ENCODE measurements at regions not wholly inside any gene's neighbourhood (a gene's known extent, or its start where the extent isn't known, plus 50 kb on each side); places are given as distances from the start of the nearest gene placed in this dataset.
"Not testable (repeated sequence)": the region's sequence is repeated elsewhere in the genome, so short reads cannot be mapped to it uniquely, and the experiment has no call there.

DNA sequence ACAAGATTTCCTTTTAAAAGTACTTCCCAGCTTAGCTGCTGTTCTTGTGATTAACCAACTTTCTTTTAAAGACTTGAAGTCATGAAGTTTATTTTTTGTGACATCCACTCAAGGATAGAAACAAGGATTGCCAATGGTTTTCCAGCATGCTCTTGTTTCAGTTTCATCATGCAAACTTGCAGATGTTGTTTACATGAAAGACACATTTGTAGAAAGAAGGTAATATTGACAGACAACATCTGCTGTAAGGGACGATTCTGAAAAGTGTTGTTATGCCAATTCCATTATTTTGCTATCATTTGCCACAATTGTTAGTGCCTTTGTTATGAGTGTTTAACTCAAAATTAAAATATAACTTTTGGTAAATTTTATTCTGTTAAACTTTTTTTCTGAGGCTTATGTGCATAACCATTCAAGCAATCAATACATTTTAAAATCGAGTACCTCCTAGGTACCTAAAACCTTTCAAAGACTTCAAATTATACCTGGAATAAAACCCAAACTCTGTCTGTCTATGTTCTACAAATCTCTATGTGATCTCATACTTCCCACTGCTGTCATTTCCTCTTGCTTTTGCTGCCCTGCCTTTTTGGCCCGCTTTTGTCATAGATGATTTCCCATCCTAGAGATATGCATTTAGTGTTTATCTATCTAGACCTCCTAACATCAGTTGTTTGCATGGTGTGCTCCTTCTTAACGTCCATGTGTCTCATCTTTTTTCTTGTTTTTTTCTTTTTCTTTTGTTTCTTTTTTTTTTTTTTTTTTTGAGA, 630.4 kb downstream of the NR2F2 start:
- no peak for DNase-seq

DNA sequence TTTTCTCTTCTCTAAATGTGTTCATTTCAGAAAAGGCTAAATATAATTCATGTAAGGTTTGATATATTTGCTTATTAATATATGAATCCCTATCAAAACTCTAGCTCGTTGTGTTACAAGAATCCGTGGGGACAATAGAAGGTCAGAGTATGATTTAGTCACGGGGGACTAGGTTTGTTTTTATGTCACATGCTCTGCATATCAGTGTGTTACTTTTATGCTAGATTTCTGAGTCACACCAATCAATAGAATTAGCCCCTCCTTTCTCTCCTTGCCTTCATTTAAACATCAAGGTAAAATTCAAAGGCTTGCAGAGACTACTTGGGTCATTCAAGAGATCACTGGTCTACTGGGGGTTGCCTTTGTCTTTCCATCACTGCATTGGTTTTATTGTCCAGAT, 636.1 kb downstream of the NR2F2 start:
- DNase-seq = no peak

DNA sequence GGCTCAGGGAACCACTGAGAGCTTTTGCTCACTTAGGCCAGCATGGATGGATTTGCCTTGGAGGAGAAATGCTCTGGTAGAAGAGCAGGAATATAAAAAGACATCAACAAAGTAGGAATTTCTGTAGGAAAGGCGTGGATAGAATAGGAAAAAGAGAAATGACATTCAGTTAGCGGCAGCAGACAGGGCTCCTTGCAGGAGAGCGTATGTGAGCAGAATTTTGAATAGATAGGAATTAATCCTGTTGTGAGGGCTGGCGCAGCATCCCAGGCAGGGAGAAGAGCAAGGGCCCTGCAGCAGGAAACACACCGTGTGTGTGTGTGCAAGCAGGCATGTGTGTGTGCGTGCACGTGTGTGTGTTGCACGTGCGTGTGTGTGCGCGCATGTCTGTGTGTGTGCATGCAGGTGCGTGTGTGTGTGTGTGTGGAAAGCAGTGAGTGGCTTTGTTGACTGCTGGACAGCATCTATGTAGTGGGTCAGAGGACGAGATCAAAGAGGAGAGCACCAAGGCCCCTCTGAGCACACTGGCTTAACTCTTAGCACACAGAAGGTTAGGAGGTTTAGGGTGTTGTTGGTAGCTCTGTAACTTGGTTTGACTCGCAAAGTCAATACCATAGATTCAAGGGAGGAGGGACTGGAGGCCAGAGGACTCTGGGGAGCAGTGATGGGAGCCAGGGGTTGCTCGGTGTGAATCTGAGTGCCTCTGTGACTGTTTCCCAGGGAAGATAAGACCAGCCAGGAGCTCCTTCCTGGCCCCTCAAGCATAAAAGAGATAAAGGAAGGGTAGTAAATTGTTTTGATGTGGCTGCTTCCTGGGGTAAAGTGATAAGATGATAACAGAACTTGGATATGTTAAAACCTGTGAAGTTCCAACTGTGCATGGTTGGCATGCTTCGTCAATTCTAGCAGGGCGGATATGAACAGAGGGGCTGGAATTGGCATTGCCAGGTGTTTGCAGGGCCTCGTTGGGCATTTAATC, 639.5 kb downstream of the NR2F2 start:
- no peak for DNase-seq

DNA sequence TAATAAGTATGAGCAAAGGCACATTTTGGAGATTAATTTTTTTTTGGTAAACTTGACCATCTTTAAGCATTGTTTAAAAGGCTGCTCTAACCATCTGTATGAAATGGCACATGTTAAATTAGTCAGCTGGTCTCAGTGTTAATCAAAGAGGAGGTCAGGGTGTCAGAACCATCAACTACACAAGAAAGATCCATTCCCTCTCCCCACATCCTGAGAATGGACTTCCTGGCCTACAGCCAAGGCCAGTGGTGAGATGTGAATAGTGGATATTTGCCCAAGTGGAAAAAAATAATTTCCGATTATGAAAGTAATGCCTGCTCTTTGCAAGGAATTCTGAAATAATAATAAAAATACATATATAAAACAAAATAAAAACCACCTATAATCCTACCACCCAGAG, 641.7 kb downstream of the NR2F2 start:
- no peak for DNase-seq

DNA sequence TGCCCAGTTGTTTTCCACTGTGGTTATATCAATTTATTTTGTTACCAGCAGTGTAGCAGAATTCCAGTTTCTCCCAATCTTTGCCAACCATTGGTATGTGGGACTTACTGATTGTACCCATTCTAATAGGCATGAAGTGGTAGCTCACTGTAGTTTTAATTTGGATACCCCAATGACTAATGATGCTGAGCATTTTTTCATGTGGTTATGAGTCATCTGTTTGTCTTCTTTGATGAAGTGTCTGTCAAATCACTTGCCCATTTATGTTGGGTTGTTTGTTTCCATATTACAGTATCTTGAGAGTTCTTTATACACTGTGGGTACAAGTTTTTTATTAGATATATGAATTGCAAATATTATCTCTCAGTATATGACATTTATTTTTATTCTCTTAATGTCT, 644.3 kb downstream of the NR2F2 start:
- DNase-seq = no peak

DNA sequence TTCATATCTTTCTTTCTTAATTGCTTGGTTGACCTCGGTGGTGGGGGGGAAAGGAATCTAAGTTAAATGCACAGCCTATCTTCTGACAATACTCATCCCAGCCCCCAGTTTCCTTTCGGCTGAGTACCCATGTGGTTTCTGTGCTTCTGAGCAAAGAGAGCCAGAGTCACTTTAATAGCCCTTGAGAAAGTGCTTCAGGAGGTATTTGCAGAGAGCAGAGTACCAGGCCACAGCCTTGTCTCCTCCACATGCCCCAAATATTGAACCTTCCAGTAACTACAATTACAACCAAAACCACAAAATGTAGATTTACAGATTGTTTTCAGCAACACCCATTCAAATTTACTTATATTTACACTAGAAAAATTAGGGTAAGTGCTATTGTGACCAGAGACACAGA, 647.4 kb downstream of the NR2F2 start:
- DNase-seq = no peak

DNA sequence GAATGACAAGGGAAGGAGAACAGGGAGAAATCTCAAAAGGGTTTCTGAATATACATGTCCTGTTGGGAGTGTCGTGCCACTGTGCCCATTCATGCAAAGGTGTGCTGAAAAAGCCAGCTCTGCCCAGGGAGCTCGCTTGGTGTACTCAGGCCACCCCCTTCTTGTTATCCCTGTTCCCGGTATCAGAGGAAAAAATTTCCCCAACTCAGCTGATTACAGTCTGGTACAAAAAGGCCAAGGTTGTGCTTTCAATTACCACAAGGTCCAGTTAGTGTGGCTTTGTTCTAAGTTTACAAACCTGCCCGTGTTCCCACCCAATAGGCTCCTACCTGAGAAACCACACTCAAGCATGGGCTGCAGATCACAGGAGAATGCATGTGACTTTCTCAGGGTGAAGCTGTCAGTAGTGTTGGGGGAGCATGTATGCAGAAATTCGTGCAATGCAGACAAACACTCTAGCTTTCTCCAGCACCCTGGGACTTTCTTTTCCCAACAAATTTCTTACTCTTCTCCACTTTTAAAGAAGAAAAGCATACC, 648.5 kb downstream of the NR2F2 start:
- DNase-seq = no peak

DNA sequence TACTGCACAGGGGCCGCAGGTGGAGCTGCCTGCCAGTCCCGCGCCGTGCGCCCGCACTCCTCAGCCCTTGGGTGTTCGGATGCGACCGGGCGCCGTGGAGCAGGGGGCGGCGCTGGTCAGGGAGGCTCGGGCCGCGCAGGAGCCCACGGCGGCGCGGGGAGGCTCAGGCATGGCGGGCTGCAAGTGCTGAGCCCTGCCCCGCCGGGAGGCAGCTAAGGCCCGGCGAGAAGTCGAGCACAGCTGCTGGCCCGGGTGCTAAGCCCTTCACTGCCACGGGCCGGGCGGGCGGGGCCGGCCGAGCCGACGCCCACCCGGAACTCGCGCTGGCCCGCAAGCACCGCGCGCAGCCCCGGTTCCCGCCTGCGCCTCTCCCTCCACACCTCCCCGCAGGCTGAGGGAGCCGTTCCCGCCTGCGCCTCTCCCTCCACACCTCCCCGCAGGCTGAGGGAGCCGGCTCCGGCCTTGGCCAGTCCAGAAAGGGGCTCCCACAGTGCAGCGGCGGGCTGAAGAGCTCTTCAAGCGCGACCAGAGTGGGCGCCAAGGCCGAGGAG, 653.7 kb downstream of the NR2F2 start:
- not testable (repeated sequence) for DNase-seq

DNA sequence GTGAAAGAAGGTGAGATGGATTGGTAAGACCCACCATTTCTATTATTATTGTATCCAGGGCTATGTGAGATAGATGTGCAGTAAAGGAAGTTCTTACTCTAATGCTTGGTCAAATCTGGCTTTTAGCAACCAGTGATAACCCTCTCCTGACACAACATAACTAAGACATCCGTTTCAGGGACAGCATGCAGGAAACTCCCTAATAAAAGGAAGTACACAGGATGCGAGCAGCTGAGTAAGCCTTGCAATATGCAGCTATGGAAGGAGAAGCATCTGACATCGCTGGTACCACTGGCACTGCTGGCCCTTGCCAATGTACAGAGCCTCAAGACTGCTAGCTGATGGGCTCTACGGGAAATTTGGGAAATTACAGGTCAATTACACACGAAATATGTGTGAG, 662.3 kb downstream of the NR2F2 start:
- DNase-seq = no peak

DNA sequence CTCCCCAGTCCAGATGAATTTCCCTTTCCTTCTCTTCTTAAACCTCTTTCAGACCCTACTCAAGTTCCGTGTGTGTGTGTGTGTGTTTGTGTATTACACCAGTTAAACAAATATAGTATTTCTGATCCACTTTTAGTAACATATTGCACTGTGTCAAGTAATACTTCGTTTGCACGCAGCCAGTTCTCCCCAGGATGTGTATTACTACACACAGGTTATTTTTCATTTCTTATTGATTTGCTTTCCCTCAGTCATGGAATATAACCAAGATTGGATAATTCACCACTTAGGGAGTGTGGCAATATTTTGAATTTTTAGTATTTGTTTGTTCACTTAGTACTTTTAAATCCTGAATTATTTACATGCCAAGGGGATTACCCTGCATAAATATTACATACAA, 667.0 kb downstream of the NR2F2 start:
- no peak for DNase-seq

DNA sequence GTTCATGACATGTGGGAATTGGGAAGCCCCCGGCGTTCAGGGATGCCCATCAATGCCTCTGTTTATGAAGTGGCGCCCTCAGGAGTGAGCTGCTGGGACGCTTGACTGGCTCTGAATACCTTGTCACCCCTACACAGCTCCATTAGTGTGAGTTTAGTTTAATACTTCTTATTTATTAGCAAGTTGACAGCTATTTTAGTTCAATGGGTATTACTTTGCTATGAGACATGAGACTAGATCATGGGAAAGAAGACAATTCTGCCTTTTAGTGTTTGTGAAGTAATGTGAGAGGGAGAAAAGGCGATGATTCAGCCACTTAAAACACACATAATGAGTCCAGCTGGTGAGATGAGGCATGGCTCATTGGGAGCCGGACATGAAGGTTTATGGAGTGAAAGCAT, 678.5 kb downstream of the NR2F2 start:
- DNase-seq = no peak

DNA sequence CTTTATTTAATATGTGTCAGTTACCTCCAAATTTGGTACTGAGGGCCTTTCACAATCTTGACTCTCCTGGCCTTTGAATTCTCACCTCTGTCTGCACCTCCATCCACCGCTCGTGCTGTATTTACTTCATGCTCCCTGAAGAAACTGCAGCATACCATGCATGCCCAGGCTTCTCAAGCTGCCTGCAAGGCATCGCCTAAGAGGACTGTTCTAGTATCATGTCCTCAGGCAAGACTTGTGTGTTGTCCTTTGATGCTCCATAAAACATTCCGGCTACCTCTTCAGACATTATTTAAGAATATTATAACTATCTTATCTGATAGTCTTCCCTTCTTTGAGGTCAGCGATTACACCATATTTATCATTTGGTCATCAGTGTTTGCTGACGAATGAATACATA, 682.5 kb downstream of the NR2F2 start:
- DNase-seq = no peak

DNA sequence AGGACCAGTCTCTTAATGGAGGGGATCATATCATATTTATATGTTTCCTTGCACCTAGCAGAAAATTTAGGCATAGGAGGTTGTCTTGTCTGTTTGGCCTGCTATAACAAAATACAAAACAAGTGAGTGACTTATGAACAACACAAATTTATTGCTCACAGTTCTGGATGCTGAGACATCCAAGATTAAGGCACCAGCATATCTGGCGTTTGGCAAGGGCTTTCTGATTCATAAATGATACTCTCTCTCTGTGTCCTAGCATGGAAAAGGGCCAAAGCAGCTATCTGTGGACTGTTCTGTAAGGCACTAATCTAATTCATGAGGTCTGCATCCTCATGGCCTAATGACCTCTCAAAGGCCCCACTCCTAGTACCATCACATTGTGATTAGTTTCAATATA, 683.0 kb downstream of the NR2F2 start:
- no peak for DNase-seq

DNA sequence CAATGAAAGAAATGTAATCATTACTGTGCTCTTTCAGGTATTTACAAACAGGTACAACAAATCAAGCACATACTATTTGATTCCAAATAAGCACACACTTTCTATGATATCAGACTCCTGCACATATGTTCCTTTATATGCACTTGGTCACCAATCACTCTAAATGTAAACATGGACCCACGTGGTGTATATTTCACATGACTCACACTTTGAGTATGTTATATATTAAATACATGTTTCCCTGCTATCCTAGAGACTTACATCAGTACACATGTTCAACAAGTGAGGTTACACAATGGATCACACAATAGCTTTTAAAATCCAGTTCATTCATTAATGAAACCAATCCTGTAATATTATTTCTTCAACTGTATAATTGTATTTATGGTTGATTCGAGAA, 683.5 kb downstream of the NR2F2 start:
- no peak for DNase-seq

DNA sequence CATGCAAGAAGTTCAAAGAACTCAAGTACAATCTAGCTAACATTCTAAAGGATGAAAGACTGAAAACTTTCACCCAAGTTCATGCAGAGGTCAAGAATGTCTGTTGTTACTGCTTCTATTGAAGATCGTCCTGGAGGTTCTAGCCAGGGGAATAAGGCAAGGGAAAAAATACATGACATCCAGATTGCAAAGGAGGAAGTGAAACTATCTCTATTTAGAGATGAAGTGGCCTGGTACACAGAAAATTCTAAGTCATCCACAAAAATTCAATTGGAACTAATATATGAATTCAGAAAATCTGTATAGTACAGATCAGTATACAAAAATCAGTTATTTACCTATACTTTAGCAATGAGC, 693.0 kb downstream of the NR2F2 start:
- DNase-seq = no peak

DNA sequence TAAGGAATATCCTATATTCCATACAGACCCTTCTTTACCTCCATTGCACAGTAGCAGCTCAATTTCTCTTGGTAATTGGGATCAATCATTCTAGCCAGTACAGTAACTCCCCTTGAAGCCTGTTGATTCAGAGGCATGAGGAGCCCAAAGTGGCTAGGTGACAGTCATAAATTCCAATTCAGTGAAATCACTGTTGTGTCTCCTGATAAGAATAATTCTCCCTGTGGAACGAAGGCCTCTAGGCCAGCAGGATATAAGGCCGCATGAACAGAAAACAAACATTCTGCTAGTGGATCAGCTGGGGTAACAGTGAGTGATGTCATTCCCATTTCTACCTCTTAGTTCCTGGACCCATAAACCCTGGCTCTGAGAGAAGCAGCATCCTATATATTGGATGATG, 696.3 kb downstream of the NR2F2 start:
- DNase-seq = no peak

DNA sequence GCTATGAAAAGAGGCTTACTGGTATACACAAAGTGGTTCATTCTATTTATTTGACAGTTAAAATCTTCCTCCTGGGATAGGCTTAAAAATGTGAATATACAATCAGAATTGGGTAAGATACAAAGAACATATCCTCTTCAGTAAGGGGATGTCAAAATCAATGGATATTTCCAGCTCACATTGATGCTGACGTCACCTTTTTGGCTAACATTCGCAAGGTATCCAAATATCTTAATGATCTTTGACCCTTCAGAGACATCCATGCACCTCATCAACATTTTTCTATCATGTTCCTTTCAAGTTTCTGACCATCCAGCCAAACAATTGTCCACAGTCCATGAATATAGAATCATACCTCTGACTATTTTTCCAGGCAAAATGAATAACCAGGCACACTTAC, 697.3 kb downstream of the NR2F2 start:
- no peak for DNase-seq

DNA sequence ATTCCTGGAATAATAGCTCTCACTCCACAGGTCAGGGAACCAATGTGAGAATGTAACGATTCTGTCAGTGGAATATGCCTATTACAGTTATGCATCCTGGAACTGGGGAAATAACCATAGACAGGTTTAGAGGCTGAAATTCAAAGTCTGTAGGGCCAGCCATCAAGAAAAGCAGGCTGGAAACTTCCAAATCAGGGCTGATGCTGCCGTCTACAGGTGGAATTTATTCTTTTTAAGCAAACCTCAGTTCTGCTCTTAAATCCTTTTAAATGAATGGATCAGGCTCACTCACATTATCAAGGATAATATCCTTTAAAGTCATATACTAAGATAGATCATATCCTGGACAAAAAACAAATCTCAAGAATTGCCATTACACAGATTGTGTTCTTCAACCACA, 699.8 kb downstream of the NR2F2 start:
- peak; percentile 16 for DNase-seq

DNA sequence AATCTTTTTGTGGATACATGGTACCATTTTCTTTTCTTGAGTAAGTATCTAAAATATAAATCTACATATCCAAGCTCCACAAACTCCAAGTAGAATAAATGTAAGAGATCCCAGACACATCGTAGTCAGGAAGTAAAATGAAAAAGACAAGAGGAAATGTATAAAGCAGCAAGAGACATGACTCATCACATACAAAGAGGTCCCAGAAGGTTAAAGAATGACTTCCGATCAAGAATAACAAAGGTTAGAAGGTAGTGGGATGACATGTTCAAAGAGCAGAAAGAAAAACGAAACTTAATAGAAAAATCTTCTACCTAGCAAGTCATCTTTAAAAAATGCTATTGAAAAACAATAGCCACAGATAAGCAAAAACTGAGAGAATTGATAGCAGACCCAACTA, 705.8 kb downstream of the NR2F2 start:
- DNase-seq = peak; percentile 24

DNA sequence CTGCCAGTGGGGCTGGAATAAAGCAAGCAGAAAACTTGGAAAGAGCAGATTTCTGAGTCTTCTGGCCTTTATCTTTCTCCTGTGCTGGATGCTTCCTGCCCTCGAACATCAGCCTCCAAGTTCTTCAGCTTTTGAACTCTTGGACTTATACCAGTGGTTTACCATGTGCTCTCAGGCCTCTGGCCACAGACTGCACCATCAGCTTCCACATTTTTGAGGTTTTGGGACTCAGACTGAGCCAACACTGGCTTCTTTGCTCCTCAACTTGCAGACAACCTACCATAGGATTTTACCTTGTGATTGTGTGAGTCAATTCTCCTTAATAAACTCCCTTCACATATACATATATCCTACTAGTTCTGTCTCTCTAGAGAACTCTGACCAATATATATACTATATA, 706.6 kb downstream of the NR2F2 start:
- no peak for DNase-seq

DNA sequence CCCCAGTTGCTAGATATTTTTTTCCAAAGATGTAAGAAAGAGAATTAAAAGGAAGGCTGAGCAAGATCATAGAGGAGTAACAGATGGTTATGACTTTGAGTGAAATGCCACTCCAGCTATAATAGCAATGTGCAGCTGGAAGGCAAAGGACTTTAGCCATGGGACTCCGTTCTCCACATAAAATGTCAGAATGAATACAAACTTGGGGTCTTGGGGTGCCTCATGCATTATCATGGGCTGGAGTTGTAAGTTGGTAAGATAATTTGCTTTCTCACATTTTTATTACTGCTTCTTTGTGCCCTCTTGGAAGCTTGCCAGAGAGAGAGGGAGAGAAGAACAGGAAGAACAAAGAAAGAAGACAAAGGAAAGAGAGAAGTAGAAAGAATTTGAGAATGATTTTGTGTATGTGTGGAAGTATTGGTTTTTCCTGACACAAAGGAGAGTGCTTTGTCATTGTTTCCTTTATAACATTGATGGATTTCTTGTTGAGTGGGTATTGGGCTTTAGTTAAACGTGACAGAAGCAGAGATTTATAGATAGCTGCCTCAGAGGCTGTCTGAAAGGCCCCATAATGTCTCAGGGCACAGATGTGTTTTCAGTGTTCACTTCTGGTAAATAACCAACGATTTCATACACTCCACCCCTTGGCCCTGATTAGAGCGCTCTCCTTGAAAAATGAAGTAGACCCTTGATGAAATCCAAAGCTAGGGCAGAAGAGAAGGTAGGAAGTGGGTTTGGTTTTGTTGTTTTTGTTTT, 715.3 kb downstream of the NR2F2 start:
- DNase-seq = no peak

DNA sequence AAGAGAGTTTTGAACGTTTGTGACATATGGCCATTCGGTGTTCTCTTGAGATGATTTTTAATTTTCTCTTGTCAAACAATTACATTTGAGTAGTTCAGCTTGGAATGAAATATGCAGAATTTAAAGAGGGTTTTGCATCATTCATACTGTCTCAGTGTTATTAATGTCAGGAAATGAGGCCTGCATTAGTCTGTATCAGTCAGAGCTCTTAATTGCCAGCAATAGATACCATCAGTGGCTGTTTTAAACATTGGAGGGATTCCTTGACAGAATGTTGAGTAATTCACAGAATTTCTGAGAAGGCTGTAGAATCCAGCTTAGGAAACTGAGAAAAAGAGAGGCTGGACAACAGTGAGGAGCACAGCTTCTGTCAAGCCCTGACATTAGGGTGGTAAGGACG, 722.0 kb downstream of the NR2F2 start:
- DNase-seq = no peak

DNA sequence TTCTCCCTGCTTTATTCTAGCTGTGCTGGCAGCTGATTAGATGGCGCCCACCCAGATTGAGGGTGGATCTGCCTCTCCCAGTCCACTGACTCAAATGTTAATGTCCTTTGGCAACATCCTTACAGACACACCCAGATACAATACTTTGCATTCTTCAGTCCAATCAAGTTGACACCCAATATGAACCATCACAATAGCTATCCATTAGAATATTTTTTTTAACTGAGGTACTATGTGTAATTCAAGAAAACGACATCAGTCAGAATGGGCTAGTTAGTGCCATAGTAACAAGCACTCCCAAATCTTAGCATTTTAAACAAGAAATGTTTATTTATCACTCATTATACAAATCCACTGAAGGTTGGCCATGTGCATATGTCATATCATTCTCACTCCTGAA, 723.1 kb downstream of the NR2F2 start:
- no peak for DNase-seq
